Astrocyte (in vitro differentiated cells and primary cell): ENCODE measurements at regions not wholly inside any gene's neighbourhood (a gene's known extent, or its start where the extent isn't known, plus 50 kb on each side); places are given as distances from the start of the nearest gene placed in this dataset.

Experiments
- DNase-seq: peaks from one replicate; pipeline ENCODE4 v3.0.0-alpha.2; 2010; ENCODE audit warnings: low read depth
- FAIRE-seq: peaks from 2 replicates; lab custom pipeline; 2011; peaks lifted over from hg19 to GRCh38; lab: Jason Lieb, UNC
- H2AFZ ChIP-seq: 2 replicates; pipeline ENCODE4 v1.6.0; 2012; ENCODE audit warnings: low read depth, low read length, inconsistent platforms
- H3K27ac ChIP-seq: 2 replicates; pipeline ENCODE4 v1.5.1; 2011; ENCODE audit warnings: low read depth, low read length, inconsistent platforms
- H3K27me3 ChIP-seq: 2 replicates; pipeline ENCODE4 v1.6.0; 2011; ENCODE audit warnings: low read length, inconsistent platforms; ENCODE audit not compliant: insufficient read depth
- H3K36me3 ChIP-seq: 2 replicates; pipeline ENCODE4 v1.5.1; 2011; ENCODE audit warnings: low read length, inconsistent platforms; ENCODE audit not compliant: insufficient read depth
- H3K4me1 ChIP-seq: 2 replicates; pipeline ENCODE4 v1.5.1; 2011; ENCODE audit warnings: low read length, inconsistent platforms; ENCODE audit not compliant: insufficient read depth
- H3K4me2 ChIP-seq: 2 replicates; pipeline ENCODE4 v1.6.0; 2012; ENCODE audit warnings: low read length, inconsistent platforms
- H3K4me3 ChIP-seq: 2 replicates; pipeline ENCODE4 v1.5.1; 2011; ENCODE audit warnings: low read depth, mild to moderate bottlenecking, low read length, inconsistent platforms; ENCODE audit not compliant: insufficient read depth
- H3K79me2 ChIP-seq: 2 replicates; pipeline ENCODE4 v1.6.0; 2012; ENCODE audit warnings: mild to moderate bottlenecking, low read length, inconsistent platforms; ENCODE audit not compliant: insufficient read depth
- H3K9ac ChIP-seq: 2 replicates; pipeline ENCODE4 v1.6.0; 2012; ENCODE audit warnings: mild to moderate bottlenecking, low read length, inconsistent platforms
- H3K9me3 ChIP-seq: 2 replicates; pipeline ENCODE4 v1.5.1; 2012; ENCODE audit warnings: low read depth, mild to moderate bottlenecking, low read length, inconsistent platforms; ENCODE audit not compliant: insufficient read depth
- H4K20me1 ChIP-seq: 2 replicates; pipeline ENCODE4 v1.6.0; 2012; ENCODE audit warnings: low read length, inconsistent platforms; ENCODE audit not compliant: insufficient read depth
- H3K27ac Mint-ChIP-seq: one replicate; pipeline ENCODE4 v1.8.0; 2021; ENCODE audit warnings: mild to moderate bottlenecking, mixed read lengths; ENCODE audit not compliant: unreplicated experiment
- H3K27me3 Mint-ChIP-seq: one replicate; pipeline ENCODE4 v1.8.0; 2021; ENCODE audit warnings: low read depth, mixed read lengths; ENCODE audit not compliant: unreplicated experiment
- H3K36me3 Mint-ChIP-seq: one replicate; pipeline ENCODE4 v1.8.0; 2021; ENCODE audit warnings: low read depth, mixed read lengths; ENCODE audit not compliant: unreplicated experiment
- H3K4me1 Mint-ChIP-seq: one replicate; pipeline ENCODE4 v1.8.0; 2021; ENCODE audit warnings: low read depth, mixed read lengths; ENCODE audit not compliant: unreplicated experiment
- H3K4me3 Mint-ChIP-seq: one replicate; pipeline ENCODE4 v1.8.0; 2021; ENCODE audit warnings: mild to moderate bottlenecking, moderate library complexity, mixed read lengths; ENCODE audit not compliant: unreplicated experiment
- H3K9me3 Mint-ChIP-seq: one replicate; pipeline ENCODE4 v1.8.0; 2021; ENCODE audit warnings: mild to moderate bottlenecking, mixed read lengths; ENCODE audit not compliant: unreplicated experiment
- CTCF ChIP-seq: IDR thresholded peaks from 2 replicates; pipeline ENCODE4 v1.5.1; 2011; ENCODE audit warnings: low read depth, mild to moderate bottlenecking, inconsistent platforms, low read length, moderate library complexity; ENCODE audit not compliant: insufficient read depth
- EZH2 ChIP-seq: IDR thresholded peaks from 2 replicates; pipeline ENCODE4 v1.6.1; 2012; ENCODE audit warnings: mild to moderate bottlenecking, low read length, inconsistent platforms; ENCODE audit not compliant: insufficient read depth

- H3K4me3 ChIP-seq = no peak overlapping the region
- FAIRE-seq = no peak
- TF ChIP-seq CTCF = no peak
- no peak for TF ChIP-seq EZH2
Measured at GRCh38 chr10:123323884-123324283, 169.7 kb downstream of the BUB3 start.

GRCh38 chr10:123325663-123326190 lies 171.5 kb downstream of the BUB3 start:
- no peaks in the 10 kb centered on the region for H3K4me1 Mint-ChIP-seq
- no peak overlapping the region for H3K4me3 ChIP-seq
- no peak for DNase-seq
- no peak overlapping the region for H3K4me3 Mint-ChIP-seq
- H3K27ac ChIP-seq = no peak overlapping the region
- H3K27me3 Mint-ChIP-seq = peaks cover 9% of the 10 kb centered on the region
- H3K9me3 ChIP-seq = no peaks in the 10 kb centered on the region
- H3K36me3 ChIP-seq = no peaks in the 10 kb centered on the region
- H4K20me1 ChIP-seq = no peaks in the 10 kb centered on the region
- no peak overlapping the region for H3K4me2 ChIP-seq
- H3K27me3 ChIP-seq = no peaks in the 10 kb centered on the region
- no peak for FAIRE-seq
- H3K27ac Mint-ChIP-seq = no peak overlapping the region
- H3K36me3 Mint-ChIP-seq = peaks cover 2% of the 10 kb centered on the region
- H3K4me1 ChIP-seq = no peaks in the 10 kb centered on the region
- peaks cover 3% of the 10 kb centered on the region for H3K9me3 Mint-ChIP-seq
- TF ChIP-seq EZH2 (no peak), CTCF (no peak)
- H3K79me2 ChIP-seq = no peaks in the 10 kb centered on the region
- no peak overlapping the region for H3K9ac ChIP-seq
- H2AFZ ChIP-seq = no peak overlapping the region

More at GRCh38 chr10:123323884-123324283, 169.7 kb downstream of the BUB3 start:
- Histone ChIP-seq H2AFZ (no peak overlapping the region), H3K27ac (no peak overlapping the region), H3K79me2 (no peaks in the 10 kb centered on the region), H3K27me3 (no peaks in the 10 kb centered on the region), H4K20me1 (no peaks in the 10 kb centered on the region), H3K9ac (no peak overlapping the region), H3K4me2 (no peak overlapping the region), H3K9me3 (no peaks in the 10 kb centered on the region), H3K36me3 (no peaks in the 10 kb centered on the region), H3K4me1 (no peaks in the 10 kb centered on the region)
- peaks cover 2% of the 10 kb centered on the region for H3K36me3 Mint-ChIP-seq
- no peak for DNase-seq
- H3K27ac Mint-ChIP-seq = no peak overlapping the region
- H3K4me3 Mint-ChIP-seq = no peak overlapping the region
- H3K9me3 Mint-ChIP-seq = peaks cover 3% of the 10 kb centered on the region
- peaks cover 9% of the 10 kb centered on the region for H3K27me3 Mint-ChIP-seq
- H3K4me1 Mint-ChIP-seq = peaks cover 15% of the 10 kb centered on the region

GRCh38 chr10:123326674-123327073 lies 172.5 kb downstream of the BUB3 start:
- no peaks in the 10 kb centered on the region for H3K4me1 ChIP-seq
- H3K4me3 Mint-ChIP-seq = no peak overlapping the region
- H3K9me3 Mint-ChIP-seq = peaks cover 4% of the 10 kb centered on the region
- no peak overlapping the region for H3K27ac ChIP-seq
- DNase-seq = no peak
- H3K27me3 Mint-ChIP-seq = peaks cover 9% of the 10 kb centered on the region
- H3K4me3 ChIP-seq = no peak overlapping the region
- peaks cover 6% of the 10 kb centered on the region for H3K4me1 Mint-ChIP-seq
- H3K36me3 ChIP-seq = no peaks in the 10 kb centered on the region
- no peak for FAIRE-seq
- H3K9ac ChIP-seq = no peak overlapping the region
- no peaks in the 10 kb centered on the region for H3K27me3 ChIP-seq
- TF ChIP-seq CTCF (no peak), EZH2 (no peak)
- no peak overlapping the region for H3K27ac Mint-ChIP-seq
- H3K36me3 Mint-ChIP-seq = peaks cover 2% of the 10 kb centered on the region
- H3K9me3 ChIP-seq = no peaks in the 10 kb centered on the region
- H4K20me1 ChIP-seq = no peaks in the 10 kb centered on the region
- no peak overlapping the region for H2AFZ ChIP-seq
- H3K4me2 ChIP-seq = no peak overlapping the region
- no peaks in the 10 kb centered on the region for H3K79me2 ChIP-seq
